ENCODE measurements at regions not wholly inside any gene's neighbourhood (a gene's known extent, or its start where the extent isn't known, plus 50 kb on each side); places are given as distances from the start of the nearest gene placed in this dataset.

DNA sequence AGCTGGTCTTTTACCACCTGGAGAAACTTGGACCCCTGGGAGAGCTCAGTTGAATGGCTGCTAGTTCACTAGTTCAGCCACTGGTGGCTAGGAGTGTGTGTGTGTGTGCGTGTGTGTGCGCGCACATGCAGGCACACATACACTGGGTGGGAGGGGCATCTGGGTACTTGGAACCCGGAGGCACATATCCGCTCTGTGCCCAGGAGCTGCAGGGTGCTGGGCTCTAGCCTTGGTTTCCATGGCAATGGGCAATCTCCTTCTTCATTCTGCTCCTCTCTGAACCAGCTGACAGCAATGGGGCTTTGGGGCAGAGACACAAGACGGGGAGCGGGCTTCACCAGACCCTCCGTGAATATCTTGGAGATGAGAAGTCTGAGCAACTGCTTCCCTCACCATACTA lies 87.1 kb upstream of the DISP3 start:
- TF ChIP-seq, protein P1, sequence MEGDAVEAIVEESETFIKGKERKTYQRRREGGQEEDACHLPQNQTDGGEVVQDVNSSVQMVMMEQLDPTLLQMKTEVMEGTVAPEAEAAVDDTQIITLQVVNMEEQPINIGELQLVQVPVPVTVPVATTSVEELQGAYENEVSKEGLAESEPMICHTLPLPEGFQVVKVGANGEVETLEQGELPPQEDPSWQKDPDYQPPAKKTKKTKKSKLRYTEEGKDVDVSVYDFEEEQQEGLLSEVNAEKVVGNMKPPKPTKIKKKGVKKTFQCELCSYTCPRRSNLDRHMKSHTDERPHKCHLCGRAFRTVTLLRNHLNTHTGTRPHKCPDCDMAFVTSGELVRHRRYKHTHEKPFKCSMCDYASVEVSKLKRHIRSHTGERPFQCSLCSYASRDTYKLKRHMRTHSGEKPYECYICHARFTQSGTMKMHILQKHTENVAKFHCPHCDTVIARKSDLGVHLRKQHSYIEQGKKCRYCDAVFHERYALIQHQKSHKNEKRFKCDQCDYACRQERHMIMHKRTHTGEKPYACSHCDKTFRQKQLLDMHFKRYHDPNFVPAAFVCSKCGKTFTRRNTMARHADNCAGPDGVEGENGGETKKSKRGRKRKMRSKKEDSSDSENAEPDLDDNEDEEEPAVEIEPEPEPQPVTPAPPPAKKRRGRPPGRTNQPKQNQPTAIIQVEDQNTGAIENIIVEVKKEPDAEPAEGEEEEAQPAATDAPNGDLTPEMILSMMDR (conservative IDR thresholded peaks at IDR 0.05 in 1 of 2, IDR thresholded peaks at IDR 0.05 in 1 of 2; ENCODE audit: extremely low read depth in 1 of 2, insufficient read depth in 1 of 2, low read depth in 1 of 2, low read length in 2 of 2): no peak
- TF ChIP-seq EZH2 (IDR thresholded peaks at IDR 0.05; ENCODE audit: borderline replicate concordance, low read length): no peak
